ENCODE measurements at regions not wholly inside any gene's neighbourhood (a gene's known extent, or its start where the extent isn't known, plus 50 kb on each side); places are given as distances from the start of the nearest gene placed in this dataset.

- TF ChIP-seq POLR2A (IDR thresholded peaks at IDR 0.05; ENCODE audit: low read length) (no peak), GATA1 (IDR thresholded peaks at IDR 0.05; ENCODE audit: low read depth, low read length) (no peak)
Measured at GRCh38 chr2:144011553-144011952, 508.4 kb downstream of the ZEB2 start.

Data from erythroblast (primary cell).